ENCODE measurements at regions not wholly inside any gene's neighbourhood (a gene's known extent, or its start where the extent isn't known, plus 50 kb on each side); places are given as distances from the start of the nearest gene placed in this dataset.

DNA sequence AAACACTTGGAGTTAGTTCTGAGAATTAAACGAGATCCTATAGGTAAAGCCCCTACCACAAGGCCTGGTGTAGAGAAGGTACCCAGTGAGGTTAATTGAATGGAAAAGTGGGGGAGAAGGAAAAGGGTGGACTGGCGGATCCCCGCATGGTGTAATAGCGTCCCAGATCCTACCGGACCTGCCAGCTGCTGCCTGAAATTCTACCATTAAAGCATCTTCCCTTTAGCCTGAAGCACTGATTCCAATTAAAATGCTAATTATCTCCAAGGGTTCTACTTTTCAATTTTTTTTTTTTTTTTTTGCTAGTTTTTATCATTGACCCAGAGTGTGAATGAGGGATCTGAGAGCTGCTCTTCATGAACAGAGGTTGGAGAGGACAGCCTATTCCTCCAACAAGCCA lies 237.9 kb downstream of the TLE3 start:
- no peak overlapping the region for H3K4me3 ChIP-seq (ENCODE audit: low read depth, low read length)
- TF ChIP-seq, protein P1, sequence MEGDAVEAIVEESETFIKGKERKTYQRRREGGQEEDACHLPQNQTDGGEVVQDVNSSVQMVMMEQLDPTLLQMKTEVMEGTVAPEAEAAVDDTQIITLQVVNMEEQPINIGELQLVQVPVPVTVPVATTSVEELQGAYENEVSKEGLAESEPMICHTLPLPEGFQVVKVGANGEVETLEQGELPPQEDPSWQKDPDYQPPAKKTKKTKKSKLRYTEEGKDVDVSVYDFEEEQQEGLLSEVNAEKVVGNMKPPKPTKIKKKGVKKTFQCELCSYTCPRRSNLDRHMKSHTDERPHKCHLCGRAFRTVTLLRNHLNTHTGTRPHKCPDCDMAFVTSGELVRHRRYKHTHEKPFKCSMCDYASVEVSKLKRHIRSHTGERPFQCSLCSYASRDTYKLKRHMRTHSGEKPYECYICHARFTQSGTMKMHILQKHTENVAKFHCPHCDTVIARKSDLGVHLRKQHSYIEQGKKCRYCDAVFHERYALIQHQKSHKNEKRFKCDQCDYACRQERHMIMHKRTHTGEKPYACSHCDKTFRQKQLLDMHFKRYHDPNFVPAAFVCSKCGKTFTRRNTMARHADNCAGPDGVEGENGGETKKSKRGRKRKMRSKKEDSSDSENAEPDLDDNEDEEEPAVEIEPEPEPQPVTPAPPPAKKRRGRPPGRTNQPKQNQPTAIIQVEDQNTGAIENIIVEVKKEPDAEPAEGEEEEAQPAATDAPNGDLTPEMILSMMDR (IDR thresholded peaks at IDR 0.05; ENCODE audit: insufficient read depth, low read length): no peak
- no peak for DNase-seq (ENCODE audit: low read depth)

DNA sequence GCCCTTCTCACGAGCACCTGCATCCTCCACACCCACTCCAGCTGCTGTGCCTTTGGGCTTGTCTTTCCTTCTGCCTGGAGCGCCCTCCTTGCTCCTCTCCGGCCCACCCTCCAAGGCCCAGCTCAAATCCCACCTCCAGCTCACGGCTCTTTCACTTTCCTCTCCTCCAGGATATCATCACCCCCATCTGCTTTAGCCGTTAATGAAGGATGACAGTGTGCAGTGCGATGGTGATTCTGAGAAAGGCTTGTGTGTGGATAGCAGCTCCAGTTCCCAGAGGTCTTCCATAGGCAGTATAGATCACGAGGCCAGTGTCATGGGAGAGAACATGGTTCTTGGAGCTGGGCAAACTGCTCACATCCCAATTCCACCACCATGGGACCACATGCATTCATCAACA lies 237.4 kb downstream of the TLE3 start:
- TF ChIP-seq, protein P1 (IDR thresholded peaks at IDR 0.05; ENCODE audit: insufficient read depth, low read length): no peak
- DNase-seq (ENCODE audit: low read depth): no peak
- H3K4me3 ChIP-seq (ENCODE audit: low read depth, low read length): no peak overlapping the region

DNA sequence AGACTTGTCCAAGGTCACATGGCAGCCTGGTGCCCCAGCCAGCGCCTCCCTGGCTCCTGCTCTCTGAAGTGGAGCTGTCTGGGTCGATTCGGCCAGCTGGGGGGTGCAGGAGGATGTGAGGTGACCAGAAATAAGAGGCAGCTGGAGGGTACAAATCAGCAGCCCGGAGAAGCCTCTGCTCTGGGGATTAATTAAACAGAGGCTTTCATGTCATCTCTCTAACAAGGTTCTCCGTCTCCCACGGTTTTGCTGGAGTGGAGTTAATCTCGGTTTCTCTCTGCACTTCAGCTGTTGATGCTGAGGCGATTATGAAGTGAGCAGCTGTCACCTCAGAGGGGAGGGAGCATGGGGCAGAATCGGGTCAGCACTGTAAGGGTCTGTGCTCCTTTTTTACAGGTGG lies 236.8 kb downstream of the TLE3 start:
- no peak for DNase-seq (ENCODE audit: low read depth)
- H3K4me3 ChIP-seq (ENCODE audit: low read depth, low read length): no peak overlapping the region
- TF ChIP-seq, protein P1 (IDR thresholded peaks at IDR 0.05; ENCODE audit: insufficient read depth, low read length): no peak

DNA sequence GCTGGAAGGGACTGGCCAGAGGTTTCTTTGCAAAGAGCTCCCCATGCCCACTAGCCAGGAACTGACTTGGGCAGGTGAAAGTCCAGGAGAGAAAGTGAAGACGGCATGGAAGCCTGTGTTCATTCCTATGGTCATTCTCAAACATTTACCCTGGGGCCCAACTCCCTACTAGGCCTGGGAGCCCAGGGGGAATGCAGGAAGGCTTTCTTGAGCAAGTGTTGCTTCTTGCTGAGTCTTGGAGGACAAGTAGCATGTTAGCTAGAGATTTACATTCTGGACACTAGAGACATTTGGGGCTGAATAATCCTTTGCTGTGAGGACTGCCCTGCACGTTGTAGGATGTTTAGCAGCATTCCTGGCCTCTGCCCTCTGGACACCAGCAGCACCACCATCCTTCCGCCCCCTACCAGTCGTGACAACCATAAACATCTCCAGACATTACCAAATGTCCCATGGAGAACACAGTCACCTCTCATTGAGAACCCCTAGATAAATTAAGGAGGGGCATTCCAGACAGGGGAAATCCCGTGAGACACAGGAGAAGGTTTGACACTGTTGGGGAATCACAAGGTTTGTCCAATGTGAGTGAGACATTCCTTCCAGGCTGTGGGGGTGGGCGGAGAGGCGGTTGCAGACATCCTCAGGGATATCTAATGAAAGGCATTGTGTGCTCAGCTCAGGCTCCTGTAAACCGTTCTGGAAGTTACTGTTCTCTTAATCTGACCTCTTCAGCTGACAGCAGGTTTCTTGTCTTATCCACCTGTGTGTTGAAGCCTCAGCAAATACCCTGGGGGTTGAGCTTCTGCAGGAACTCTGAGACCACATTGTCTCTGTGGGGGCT lies 236.2 kb downstream of the TLE3 start:
- TF ChIP-seq, protein P1 (IDR thresholded peaks at IDR 0.05; ENCODE audit: insufficient read depth, low read length): no peak
- H3K4me3 ChIP-seq (ENCODE audit: low read depth, low read length): no peak overlapping the region
- no peak for DNase-seq (ENCODE audit: low read depth)

DNA sequence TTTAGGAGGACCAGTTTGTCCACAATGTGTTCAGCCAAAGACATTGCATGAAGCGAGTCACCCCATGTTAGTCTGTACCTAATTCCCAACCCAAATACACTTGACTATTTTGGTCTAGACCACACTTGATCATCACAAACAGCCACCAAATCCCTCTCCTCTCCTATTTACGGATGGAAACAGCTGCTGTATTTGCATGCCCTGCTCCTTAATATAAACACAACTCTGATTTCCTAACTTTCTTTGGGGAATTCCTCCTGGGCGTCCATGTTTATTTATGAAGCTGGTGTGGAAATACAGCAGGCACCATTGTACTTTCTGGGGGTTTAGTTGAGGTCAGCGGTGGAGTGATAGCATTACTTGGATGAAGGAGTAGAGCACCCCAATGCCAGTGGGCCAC lies 235.2 kb downstream of the TLE3 start:
- no peak for DNase-seq (ENCODE audit: low read depth)

DNA sequence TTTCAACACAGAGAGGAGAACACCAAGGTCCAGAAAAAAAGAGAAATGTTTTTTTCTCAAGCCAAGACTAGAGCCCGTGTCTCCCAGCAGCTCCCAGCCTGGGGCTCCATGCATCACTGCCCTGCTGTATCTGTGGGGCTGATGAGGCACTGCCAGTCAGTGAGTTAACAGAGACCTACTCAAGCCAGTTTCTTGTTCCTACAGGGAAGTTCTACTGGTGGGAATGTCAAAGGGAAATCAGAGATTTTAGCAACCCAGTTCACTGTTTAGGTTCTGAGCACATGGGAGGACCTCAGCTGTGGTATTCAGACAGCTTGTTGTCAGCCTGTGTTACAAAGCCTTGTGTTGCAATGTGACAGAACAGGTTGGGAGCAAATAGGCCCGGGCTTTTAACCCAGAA lies 234.3 kb downstream of the TLE3 start:
- H3K4me3 ChIP-seq (ENCODE audit: low read depth, low read length): no peak overlapping the region
- no peak for DNase-seq (ENCODE audit: low read depth)
- TF ChIP-seq, protein P1 (IDR thresholded peaks at IDR 0.05; ENCODE audit: insufficient read depth, low read length): no peak

More for the DNA sequence above, 235.2 kb downstream of the TLE3 start:
- TF ChIP-seq, protein P1 (IDR thresholded peaks at IDR 0.05; ENCODE audit: insufficient read depth, low read length): no peak
- H3K4me3 ChIP-seq (ENCODE audit: low read depth, low read length): no peak overlapping the region
